HG03039 (cell line): ENCODE measurements at regions not wholly inside any gene's neighbourhood (a gene's known extent, or its start where the extent isn't known, plus 50 kb on each side); places are given as distances from the start of the nearest gene placed in this dataset.
"Not testable (repeated sequence)": the region's sequence is repeated elsewhere in the genome, so short reads cannot be mapped to it uniquely, and the experiment has no call there.

Experiments used
- ATAC-seq: cut with Tn5 transposase; IDR thresholded peaks from one replicate; pipeline ENCODE4 v1.9.1; 2021; ENCODE audit warnings: mild to moderate bottlenecking, moderate library complexity; ENCODE audit not compliant: unreplicated experiment

GRCh38 chrX:41033299-41033698 lies 51.9 kb upstream of the USP9X start:
- no peak for ATAC-seq

DNA sequence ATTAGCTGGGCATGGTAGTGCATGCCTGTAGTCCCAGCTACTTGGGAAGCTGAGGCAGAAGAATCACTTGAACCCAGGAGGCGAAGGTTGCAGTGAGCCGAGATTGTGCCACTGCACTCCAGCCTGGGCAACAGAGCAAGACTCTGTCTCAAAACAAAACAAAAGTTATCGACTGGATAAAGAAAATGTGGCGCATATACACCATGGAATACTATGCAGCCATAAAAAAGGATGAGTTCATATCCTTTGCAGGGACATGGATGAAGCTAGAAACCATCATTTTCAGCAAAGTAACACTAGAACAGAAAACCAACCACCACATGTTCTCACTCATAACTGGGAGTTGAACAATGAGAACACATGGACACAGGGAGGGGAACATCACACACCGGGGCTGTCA lies 50.3 kb upstream of the USP9X start:
- not testable (repeated sequence) for ATAC-seq
